Left lung (tissue), 4 donors: ENCODE measurements at regions not wholly inside any gene's neighbourhood (a gene's known extent, or its start where the extent isn't known, plus 50 kb on each side); places are given as distances from the start of the nearest gene placed in this dataset.
A peak's percentile ranks its signal among the peaks of the same experiment; 100 is the strongest.

Experiments used
- ATAC-seq: fragments of 200-7000 bp; cut with Tn5 transposase; one replicate; pipeline ENCODE4 v1.9.1; 2020; ENCODE audit warnings: moderate library complexity
- DNase-seq, 4 donors: peaks; one replicate each; pipeline ENCODE4 v3.0.0-alpha.2; 2013 to 2020
- H3K27ac ChIP-seq, 2 donors: fragments of 200-600 bp; sonication (generic) in 1 of 2; one replicate each; pipeline versions ENCODE4 v1.5.0 to v1.8.0; 2020 to 2021
- H3K27me3 ChIP-seq, 2 donors: fragments of 200-600 bp; sonication (generic) in 1 of 2; one replicate each; pipeline versions ENCODE4 v1.5.0 to v1.8.0; 2020 to 2021
- H3K36me3 ChIP-seq, 2 donors: fragments of 200-600 bp; sonication (generic) in 1 of 2; one replicate each; pipeline versions ENCODE4 v1.5.0 to v1.8.0; 2020 to 2021
- H3K4me1 ChIP-seq, 2 donors: fragments of 200-600 bp; one replicate each; pipeline ENCODE4 v1.8.0; 2021
- H3K4me3 ChIP-seq, 2 donors: fragments of 200-600 bp; sonication (generic) in 1 of 2; one replicate each; pipeline versions ENCODE4 v1.5.0 to v1.8.0; 2020 to 2021; ENCODE audit warnings: mild to moderate bottlenecking in 1 of 2
- H3K9me3 ChIP-seq, 2 donors: fragments of 200-600 bp; sonication (generic) in 1 of 2; one replicate each; pipeline versions ENCODE4 v1.5.0 to v1.8.0; 2020 to 2021
- intact Hi-C, 2 donors: fragments of 100-400 bp; cut with DNase I; formaldehyde crosslinking; loops; one replicate each; pipeline versions ENCODE4 v1.11.2 to v1.14.2; 2022
- TF ChIP-seq, protein P1 (sequence below), 2 donors: fragments of 200-600 bp; sonication (generic) in 1 of 2; IDR thresholded peaks; one replicate each; pipeline versions ENCODE4 v1.5.0 to v1.8.0; 2021; ENCODE audit warnings: antibody characterized with exemption in 2 of 2
- donor health status: DM: no; HTN: yes; CAD: no.
- donor health status: DM: no; HTN: no; CAD: no.

DNA sequence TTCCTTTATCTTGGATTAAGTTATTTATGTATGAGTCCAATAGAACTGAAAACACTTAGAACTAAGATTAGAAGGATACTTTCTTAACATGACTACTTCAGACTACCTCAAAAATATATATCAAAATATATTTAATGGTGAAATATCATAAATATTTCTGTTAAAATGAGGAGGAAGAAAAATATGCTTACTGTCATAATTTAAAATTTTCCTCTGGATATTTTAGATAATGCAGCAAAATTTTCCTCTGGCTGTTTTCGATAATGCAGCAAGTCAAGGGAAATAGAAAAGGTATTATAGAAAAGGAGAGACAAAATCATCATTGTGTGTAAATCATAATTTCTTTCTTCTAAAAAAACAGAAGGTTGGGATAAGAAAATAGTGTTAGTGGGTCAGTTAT lies 263.3 kb downstream of the HS3ST3A1 start:
- Histone ChIP-seq H3K4me3 (no peak overlapping the region), H3K27me3 (peaks cover 0 to 14% of the 10 kb centered on the region in 2 donors), H3K4me1 (no peaks in the 10 kb centered on the region), H3K36me3 (no peaks in the 10 kb centered on the region), H3K9me3 (no peaks in the 10 kb centered on the region), H3K27ac (no peak overlapping the region)
- TF ChIP-seq, protein P1, sequence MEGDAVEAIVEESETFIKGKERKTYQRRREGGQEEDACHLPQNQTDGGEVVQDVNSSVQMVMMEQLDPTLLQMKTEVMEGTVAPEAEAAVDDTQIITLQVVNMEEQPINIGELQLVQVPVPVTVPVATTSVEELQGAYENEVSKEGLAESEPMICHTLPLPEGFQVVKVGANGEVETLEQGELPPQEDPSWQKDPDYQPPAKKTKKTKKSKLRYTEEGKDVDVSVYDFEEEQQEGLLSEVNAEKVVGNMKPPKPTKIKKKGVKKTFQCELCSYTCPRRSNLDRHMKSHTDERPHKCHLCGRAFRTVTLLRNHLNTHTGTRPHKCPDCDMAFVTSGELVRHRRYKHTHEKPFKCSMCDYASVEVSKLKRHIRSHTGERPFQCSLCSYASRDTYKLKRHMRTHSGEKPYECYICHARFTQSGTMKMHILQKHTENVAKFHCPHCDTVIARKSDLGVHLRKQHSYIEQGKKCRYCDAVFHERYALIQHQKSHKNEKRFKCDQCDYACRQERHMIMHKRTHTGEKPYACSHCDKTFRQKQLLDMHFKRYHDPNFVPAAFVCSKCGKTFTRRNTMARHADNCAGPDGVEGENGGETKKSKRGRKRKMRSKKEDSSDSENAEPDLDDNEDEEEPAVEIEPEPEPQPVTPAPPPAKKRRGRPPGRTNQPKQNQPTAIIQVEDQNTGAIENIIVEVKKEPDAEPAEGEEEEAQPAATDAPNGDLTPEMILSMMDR (IDR thresholded peaks at IDR 0.05) = no peak
- ATAC-seq (no peak), DNase-seq (no peak)
- intact Hi-C loops = no loop called here

DNA sequence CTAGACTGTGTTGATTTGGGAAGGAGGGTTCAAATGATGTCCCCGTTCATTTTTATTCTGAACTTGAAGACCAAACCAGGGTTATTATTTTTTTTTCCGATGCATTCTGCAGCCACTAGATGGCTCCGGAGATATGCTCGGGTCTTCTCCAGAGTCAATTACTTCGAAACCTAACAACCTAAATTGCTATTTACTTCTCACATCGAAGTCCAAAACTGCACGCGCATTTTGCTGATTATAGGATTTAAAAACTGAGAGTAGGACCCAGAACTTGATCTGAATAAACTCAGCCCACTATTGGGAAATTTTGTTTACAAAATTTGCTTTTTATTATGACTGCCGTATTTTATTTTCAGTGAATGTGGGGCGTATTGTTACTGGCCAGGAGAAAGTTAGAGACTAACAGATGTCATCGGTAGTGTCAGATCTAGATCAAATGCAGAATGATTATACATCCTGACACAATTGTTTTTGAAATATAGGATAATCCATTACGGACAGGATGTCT lies 263.8 kb downstream of the HS3ST3A1 start:
- ATAC-seq (peak; percentile 88), DNase-seq (peak in 2 of 4 donors; percentile 69 to 79)
- TF ChIP-seq, protein P1 (IDR thresholded peaks at IDR 0.05) = peak; percentile 20 to 79
- Histone ChIP-seq H3K27me3 (peaks cover 0 to 14% of the 10 kb centered on the region in 2 donors), H3K36me3 (no peaks in the 10 kb centered on the region), H3K9me3 (no peaks in the 10 kb centered on the region), H3K4me3 (peak overlapping the region in 1 of 2 donors; percentile 10), H3K27ac (no peak overlapping the region), H3K4me1 (no peaks in the 10 kb centered on the region)
- intact Hi-C loops = no loop called here

DNA sequence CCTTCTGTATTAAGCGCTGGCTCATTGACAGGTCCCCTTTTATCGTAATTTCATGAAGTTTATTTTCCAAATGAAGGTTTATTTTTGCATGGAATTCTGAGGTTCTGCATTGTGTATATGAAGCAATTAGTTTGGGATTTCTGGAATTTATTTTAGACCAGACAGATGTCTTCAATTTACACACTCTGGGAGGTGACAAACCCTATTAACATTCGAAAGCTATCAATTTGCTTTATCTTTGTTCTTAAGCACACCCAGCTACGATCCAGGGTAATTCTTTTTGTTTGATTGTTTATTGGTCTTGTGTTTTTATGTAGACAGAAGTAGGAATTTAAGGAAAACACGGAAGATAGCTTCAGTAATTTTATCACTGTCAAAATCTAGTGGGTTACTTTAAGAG lies 264.6 kb downstream of the HS3ST3A1 start:
- Histone ChIP-seq H3K27me3 (peaks cover 0 to 14% of the 10 kb centered on the region in 2 donors), H3K9me3 (no peaks in the 10 kb centered on the region), H3K27ac (no peak overlapping the region), H3K36me3 (no peaks in the 10 kb centered on the region), H3K4me1 (no peaks in the 10 kb centered on the region), H3K4me3 (no peak overlapping the region)
- ATAC-seq = no peak
- intact Hi-C loops = no loop called here
- DNase-seq = no peak
- TF ChIP-seq, protein P1 (IDR thresholded peaks at IDR 0.05) = no peak

DNA sequence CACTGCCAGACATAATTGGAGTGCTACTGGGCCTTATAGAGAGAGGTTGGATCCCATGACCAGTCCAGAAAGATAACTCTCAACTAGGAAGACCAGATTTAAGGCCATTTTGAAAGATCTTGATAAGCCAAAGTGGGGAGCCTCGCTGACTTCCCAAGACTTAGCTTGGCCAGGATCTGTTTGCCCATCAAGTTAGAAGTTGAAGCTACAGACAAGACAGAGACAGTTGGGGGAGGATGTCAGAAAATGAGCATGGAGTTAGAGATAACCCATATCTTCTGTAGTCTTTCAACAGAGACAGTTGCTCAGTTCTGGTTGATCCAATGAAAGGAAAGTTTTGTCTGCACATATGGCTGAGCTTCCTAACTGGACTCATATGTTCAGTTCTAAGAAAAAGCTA lies 267.4 kb downstream of the HS3ST3A1 start:
- no peaks in the 10 kb centered on the region for H3K4me1 ChIP-seq
- TF ChIP-seq, protein P1 (IDR thresholded peaks at IDR 0.05) = no peak
- intact Hi-C loops = no loop called here
- DNase-seq = no peak
- no peaks in the 10 kb centered on the region for H3K9me3 ChIP-seq
- H3K4me3 ChIP-seq = no peak overlapping the region
- no peak for ATAC-seq
- H3K27ac ChIP-seq = no peak overlapping the region
- H3K36me3 ChIP-seq = no peaks in the 10 kb centered on the region
- H3K27me3 ChIP-seq = peaks cover 0 to 14% of the 10 kb centered on the region in 2 donors

DNA sequence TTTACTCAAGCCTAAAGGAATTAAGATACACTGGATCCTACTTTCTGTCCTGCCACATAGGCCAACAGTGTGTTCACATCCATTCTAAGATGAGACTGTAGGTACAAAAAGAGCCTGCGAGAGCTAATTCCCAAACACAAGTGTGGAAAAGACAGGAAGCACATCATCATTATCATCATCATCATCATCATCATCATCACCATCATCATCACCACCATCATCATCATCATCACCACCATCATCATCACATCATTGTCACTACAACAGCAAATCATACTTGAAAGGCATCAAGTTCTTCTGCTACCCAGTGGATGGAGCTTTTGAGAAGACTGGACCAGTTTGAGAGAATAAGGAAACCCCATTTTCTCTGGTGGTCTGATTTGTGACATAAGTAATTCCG lies 268.1 kb downstream of the HS3ST3A1 start:
- intact Hi-C loops = no loop called here
- ATAC-seq = no peak
- Histone ChIP-seq H3K27ac (no peak overlapping the region), H3K4me3 (no peak overlapping the region), H3K36me3 (no peaks in the 10 kb centered on the region), H3K4me1 (no peaks in the 10 kb centered on the region), H3K9me3 (no peaks in the 10 kb centered on the region), H3K27me3 (peaks cover 0 to 13% of the 10 kb centered on the region in 2 donors)
- TF ChIP-seq, protein P1 (IDR thresholded peaks at IDR 0.05) = no peak
- no peak for DNase-seq
